HEK293 (cell line): ENCODE measurements at regions not wholly inside any gene's neighbourhood (a gene's known extent, or its start where the extent isn't known, plus 50 kb on each side); places are given as distances from the start of the nearest gene placed in this dataset.

Experiments used
- CTCF ChIA-PET: fragments of 350-600 bp; formaldehyde crosslinking; extraction: SDS; loops from one replicate; lab custom pipeline; 2021; ENCODE audit warnings: antibody characterized with exemption; lab: Yijun Ruan, JAX
- POLR2A ChIA-PET: fragments of 300-600 bp; formaldehyde crosslinking; extraction: SDS; loops from one replicate; lab custom pipeline; 2020; ENCODE audit warnings: antibody characterized with exemption, inconsistent platforms; lab: Yijun Ruan, JAX
- H3K27ac ChIP-seq: fragments of 200-500 bp; sonication (Bioruptor generic); 2 replicates; pipeline ENCODE4 v1.5.1; 2014; ENCODE audit warnings: low read depth, low read length, control low read depth, inconsistent platforms; ENCODE audit errors: extremely low read depth
- H3K36me3 ChIP-seq, 2 experiments: fragments of 200-500 bp in 1 of 2; sonication (Bioruptor generic) in 1 of 2; 1 replicate in 1 of 2; 2 replicates in 1 of 2; pipeline ENCODE4 v1.5.1; 2014 to 2017; ENCODE audit warnings: inconsistent platforms in 2 of 2, low read length in 2 of 2; ENCODE audit not compliant: control insufficient read depth in 2 of 2, insufficient read depth in 1 of 2
- H3K4me1 ChIP-seq: fragments of 200-500 bp; sonication (Bioruptor generic); 2 replicates; pipeline ENCODE4 v1.5.1; 2014; ENCODE audit warnings: mild to moderate bottlenecking, low read length, inconsistent platforms; ENCODE audit not compliant: control insufficient read depth, insufficient read depth
- H3K4me3 ChIP-seq: 2 replicates; pipeline ENCODE4 v1.5.1; 2011; ENCODE audit warnings: low read depth, mild to moderate bottlenecking, control low read depth, low read length, moderate library complexity
- H3K9me3 ChIP-seq: fragments of 200-500 bp; sonication (Bioruptor generic); 2 replicates; pipeline ENCODE4 v1.5.1; 2014; ENCODE audit warnings: low read depth, low read length, inconsistent platforms; ENCODE audit not compliant: control insufficient read depth, insufficient read depth
- MEIS1 ChIP-seq: sonication (generic); formaldehyde crosslinking; IDR thresholded peaks from 2 replicates; pipeline ENCODE4 v1.8.1; 2022; ENCODE audit warnings: missing genetic modification reagents, mild to moderate bottlenecking, borderline replicate concordance
- REST ChIP-seq: fragments of 450-650 bp; formaldehyde crosslinking; IDR thresholded peaks from 2 replicates; pipeline ENCODE4 v1.5.1; 2016; ENCODE audit warnings: missing biosample characterization, missing genetic modification characterization
- YY2 ChIP-seq: fragments of 450-650 bp; formaldehyde crosslinking; IDR thresholded peaks from 2 replicates; pipeline ENCODE4 v1.5.1; 2016; ENCODE audit warnings: missing biosample characterization, missing genetic modification characterization
- ZBTB8A ChIP-seq: fragments of 450-650 bp; formaldehyde crosslinking; IDR thresholded peaks from 2 replicates; pipeline ENCODE4 v1.5.1; 2016; ENCODE audit warnings: missing biosample characterization, missing genetic modification characterization
- ZEB2 ChIP-seq: fragments of 450-650 bp; formaldehyde crosslinking; IDR thresholded peaks from 2 replicates; pipeline ENCODE4 v1.5.1; 2016; ENCODE audit warnings: missing biosample characterization, missing genetic modification characterization
- ZFP3 ChIP-seq: fragments of 450-650 bp; formaldehyde crosslinking; IDR thresholded peaks from 2 replicates; pipeline ENCODE4 v1.5.1; 2016; ENCODE audit warnings: low read depth, missing biosample characterization, missing genetic modification characterization
- ZNF112 ChIP-seq: fragments of 450-650 bp; formaldehyde crosslinking; IDR thresholded peaks from 2 replicates; pipeline ENCODE4 v1.5.0; 2017; ENCODE audit warnings: missing biosample characterization, missing genetic modification characterization
- ZNF140 ChIP-seq: fragments of 450-650 bp; formaldehyde crosslinking; IDR thresholded peaks from 2 replicates; pipeline ENCODE4 v1.5.1; 2016; ENCODE audit warnings: missing biosample characterization, missing genetic modification characterization
- ZNF37A ChIP-seq: fragments of 450-650 bp; IDR thresholded peaks from 2 replicates; pipeline ENCODE4 v1.5.1; 2018; ENCODE audit warnings: missing biosample characterization, missing genetic modification characterization
- ZNF404 ChIP-seq: fragments of 450-650 bp; formaldehyde crosslinking; IDR thresholded peaks from 2 replicates; pipeline ENCODE4 v1.5.1; 2017; ENCODE audit warnings: missing biosample characterization, missing genetic modification characterization
- ZNF610 ChIP-seq: fragments of 450-650 bp; formaldehyde crosslinking; IDR thresholded peaks from 2 replicates; pipeline ENCODE4 v1.5.1; 2016; ENCODE audit warnings: missing biosample characterization, missing genetic modification characterization, borderline replicate concordance
- ZNF654 ChIP-seq: fragments of 450-650 bp; formaldehyde crosslinking; IDR thresholded peaks from 2 replicates; pipeline ENCODE4 v1.5.1; 2016; ENCODE audit warnings: low read depth, missing biosample characterization, missing genetic modification characterization
- ZNF747 ChIP-seq: fragments of 450-650 bp; formaldehyde crosslinking; IDR thresholded peaks from 2 replicates; pipeline ENCODE4 v1.5.1; 2016; ENCODE audit warnings: missing biosample characterization, missing genetic modification characterization
- ZSCAN5A ChIP-seq: fragments of 450-650 bp; formaldehyde crosslinking; IDR thresholded peaks from 2 replicates; pipeline ENCODE4 v1.5.1; 2016; ENCODE audit warnings: missing biosample characterization, missing genetic modification characterization
- TF ChIP-seq, protein P1 (sequence below): fragments of 450-650 bp; formaldehyde crosslinking; IDR thresholded peaks from 2 replicates; pipeline ENCODE4 v1.5.1; 2016; ENCODE audit warnings: missing biosample characterization, missing genetic modification characterization, borderline replicate concordance
- TF ChIP-seq, protein P2 (sequence below): fragments of 450-650 bp; formaldehyde crosslinking; optimal IDR thresholded peaks from 2 replicates; pipeline ENCODE3; 2016; ENCODE audit warnings: missing biosample characterization, mild to moderate bottlenecking, missing genetic modification characterization
- TF ChIP-seq, protein P3 (sequence below): fragments of 450-650 bp; formaldehyde crosslinking; IDR thresholded peaks from 2 replicates; pipeline ENCODE4 v1.5.1; 2016; ENCODE audit warnings: missing biosample characterization, missing genetic modification characterization

DNA sequence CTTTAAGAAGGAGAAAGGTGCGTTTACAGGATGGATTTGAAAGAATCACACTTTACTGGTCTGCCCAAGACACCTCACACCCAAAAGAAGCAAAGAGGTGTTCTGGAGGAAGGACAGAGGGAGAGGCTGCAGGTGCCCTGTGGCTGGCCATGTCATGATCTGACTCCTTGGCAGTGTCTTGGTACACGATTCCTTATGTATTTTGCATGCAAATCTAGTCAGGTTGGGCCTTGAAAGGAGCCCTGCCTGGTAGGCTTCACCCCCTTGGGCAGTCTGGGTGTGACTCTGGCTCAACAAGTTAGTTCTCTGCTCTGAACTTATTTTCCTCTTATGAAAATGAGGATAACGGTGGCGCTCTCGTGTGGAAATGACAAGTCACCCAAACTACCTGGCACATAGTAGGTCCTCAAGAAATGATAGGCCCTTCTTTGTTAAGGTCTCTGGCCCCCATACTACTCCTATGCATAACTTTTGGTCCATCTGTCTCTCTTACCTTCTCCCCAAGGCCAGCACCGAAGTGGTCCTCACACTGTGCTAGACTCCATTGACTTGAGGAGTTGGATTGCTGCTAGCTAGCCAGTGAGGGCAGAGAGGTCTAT, 212.5 kb downstream of the SEMA6A start:
- no peaks in the 10 kb centered on the region for H3K4me1 ChIP-seq
- no peak overlapping the region for H3K4me3 ChIP-seq
- CTCF ChIA-PET: no interaction called here
- no peaks in the 10 kb centered on the region for H3K36me3 ChIP-seq
- TF ChIP-seq ZNF747 (tag by site-specific recombination) (no peak), ZNF404 (no peak), REST (no peak), MEIS1 (CRISPR knock-in tag) (no peak), ZEB2 (tag by site-specific recombination) (no peak), ZNF37A (tag by site-specific recombination) (no peak), ZNF140 (no peak), ZFP3 (tag by site-specific recombination) (no peak), ZNF112 (tag by site-specific recombination) (no peak), ZSCAN5A (tag by site-specific recombination) (no peak), YY2 (tag by site-specific recombination) (no peak), ZNF654 (no peak), ZNF610 (tag by site-specific recombination) (no peak), ZBTB8A (tag by site-specific recombination) (no peak)
- TF ChIP-seq, protein P1, sequence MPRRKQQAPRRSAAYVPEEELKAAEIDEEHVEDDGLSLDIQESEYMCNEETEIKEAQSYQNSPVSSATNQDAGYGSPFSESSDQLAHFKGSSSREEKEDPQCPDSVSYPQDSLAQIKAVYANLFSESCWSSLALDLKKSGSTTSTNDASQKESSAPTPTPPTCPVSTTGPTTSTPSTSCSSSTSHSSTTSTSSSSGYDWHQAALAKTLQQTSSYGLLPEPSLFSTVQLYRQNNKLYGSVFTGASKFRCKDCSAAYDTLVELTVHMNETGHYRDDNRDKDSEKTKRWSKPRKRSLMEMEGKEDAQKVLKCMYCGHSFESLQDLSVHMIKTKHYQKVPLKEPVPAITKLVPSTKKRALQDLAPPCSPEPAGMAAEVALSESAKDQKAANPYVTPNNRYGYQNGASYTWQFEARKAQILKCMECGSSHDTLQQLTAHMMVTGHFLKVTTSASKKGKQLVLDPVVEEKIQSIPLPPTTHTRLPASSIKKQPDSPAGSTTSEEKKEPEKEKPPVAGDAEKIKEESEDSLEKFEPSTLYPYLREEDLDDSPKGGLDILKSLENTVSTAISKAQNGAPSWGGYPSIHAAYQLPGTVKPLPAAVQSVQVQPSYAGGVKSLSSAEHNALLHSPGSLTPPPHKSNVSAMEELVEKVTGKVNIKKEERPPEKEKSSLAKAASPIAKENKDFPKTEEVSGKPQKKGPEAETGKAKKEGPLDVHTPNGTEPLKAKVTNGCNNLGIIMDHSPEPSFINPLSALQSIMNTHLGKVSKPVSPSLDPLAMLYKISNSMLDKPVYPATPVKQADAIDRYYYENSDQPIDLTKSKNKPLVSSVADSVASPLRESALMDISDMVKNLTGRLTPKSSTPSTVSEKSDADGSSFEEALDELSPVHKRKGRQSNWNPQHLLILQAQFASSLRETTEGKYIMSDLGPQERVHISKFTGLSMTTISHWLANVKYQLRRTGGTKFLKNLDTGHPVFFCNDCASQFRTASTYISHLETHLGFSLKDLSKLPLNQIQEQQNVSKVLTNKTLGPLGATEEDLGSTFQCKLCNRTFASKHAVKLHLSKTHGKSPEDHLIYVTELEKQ (tag by site-specific recombination): no peak
- TF ChIP-seq, protein P2, sequence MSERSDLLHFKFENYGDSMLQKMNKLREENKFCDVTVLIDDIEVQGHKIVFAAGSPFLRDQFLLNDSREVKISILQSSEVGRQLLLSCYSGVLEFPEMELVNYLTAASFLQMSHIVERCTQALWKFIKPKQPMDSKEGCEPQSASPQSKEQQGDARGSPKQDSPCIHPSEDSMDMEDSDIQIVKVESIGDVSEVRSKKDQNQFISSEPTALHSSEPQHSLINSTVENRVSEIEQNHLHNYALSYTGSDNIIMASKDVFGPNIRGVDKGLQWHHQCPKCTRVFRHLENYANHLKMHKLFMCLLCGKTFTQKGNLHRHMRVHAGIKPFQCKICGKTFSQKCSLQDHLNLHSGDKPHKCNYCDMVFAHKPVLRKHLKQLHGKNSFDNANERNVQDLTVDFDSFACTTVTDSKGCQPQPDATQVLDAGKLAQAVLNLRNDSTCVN (tag by site-specific recombination): no peak
- TF ChIP-seq, protein P3, sequence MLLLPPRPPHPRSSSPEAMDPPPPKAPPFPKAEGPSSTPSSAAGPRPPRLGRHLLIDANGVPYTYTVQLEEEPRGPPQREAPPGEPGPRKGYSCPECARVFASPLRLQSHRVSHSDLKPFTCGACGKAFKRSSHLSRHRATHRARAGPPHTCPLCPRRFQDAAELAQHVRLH (tag by site-specific recombination): no peak
- POLR2A ChIA-PET: no interaction called here
- no peak overlapping the region for H3K27ac ChIP-seq
- no peaks in the 10 kb centered on the region for H3K9me3 ChIP-seq
